ENCODE measurements at regions not wholly inside any gene's neighbourhood (a gene's known extent, or its start where the extent isn't known, plus 50 kb on each side); places are given as distances from the start of the nearest gene placed in this dataset.

- peaks cover 5% of the 10 kb centered on the region for H3K27me3 Mint-ChIP-seq
- H3K4me3 Mint-ChIP-seq, result no peak overlapping the region
- H3K4me1 Mint-ChIP-seq (ENCODE audit: low read depth), result no peaks in the 10 kb centered on the region
- no peaks in the 10 kb centered on the region for H3K9me3 Mint-ChIP-seq (ENCODE audit: low read depth)
- H3K27ac Mint-ChIP-seq, result no peak overlapping the region
- no peaks in the 10 kb centered on the region for H3K36me3 Mint-ChIP-seq
These were observed 54.6 kb upstream of the RXRA start for GRCh38 chr9:134271338-134272301.

GRCh38 chr9:134272302-134273023 lies 53.8 kb upstream of the RXRA start:
- H3K9me3 Mint-ChIP-seq (ENCODE audit: low read depth), result no peaks in the 10 kb centered on the region
- H3K4me3 Mint-ChIP-seq, result no peak overlapping the region
- H3K27me3 Mint-ChIP-seq, result peaks cover 4% of the 10 kb centered on the region
- no peak overlapping the region for H3K27ac Mint-ChIP-seq
- no peaks in the 10 kb centered on the region for H3K36me3 Mint-ChIP-seq
- no peaks in the 10 kb centered on the region for H3K4me1 Mint-ChIP-seq (ENCODE audit: low read depth)

- Mint-ChIP-seq H3K36me3 (no peaks in the 10 kb centered on the region), H3K4me3 (no peak overlapping the region), H3K27ac (no peak overlapping the region), H3K9me3 (ENCODE audit: low read depth) (no peaks in the 10 kb centered on the region), H3K27me3 (peaks cover 4% of the 10 kb centered on the region), H3K4me1 (ENCODE audit: low read depth) (no peaks in the 10 kb centered on the region)
These were observed 52.6 kb upstream of the RXRA start for GRCh38 chr9:134273647-134274046.

GRCh38 chr9:134275375-134275774 lies 50.9 kb upstream of the RXRA start:
- Mint-ChIP-seq H3K4me3 (no peak overlapping the region), H3K9me3 (ENCODE audit: low read depth) (no peaks in the 10 kb centered on the region), H3K27ac (no peak overlapping the region)

GRCh38 chr9:134276453-134277245 lies 49.6 kb upstream of the RXRA start:
- Mint-ChIP-seq H3K27ac (no peak overlapping the region), H3K4me3 (no peak overlapping the region), H3K9me3 (ENCODE audit: low read depth) (no peaks in the 10 kb centered on the region), H3K36me3 (no peaks in the 10 kb centered on the region), H3K4me1 (ENCODE audit: low read depth) (no peaks in the 10 kb centered on the region), H3K27me3 (peaks cover 2% of the 10 kb centered on the region)

More at GRCh38 chr9:134275375-134275774, 50.9 kb upstream of the RXRA start:
- H3K27me3 Mint-ChIP-seq, result peaks cover 2% of the 10 kb centered on the region
- H3K36me3 Mint-ChIP-seq, result no peaks in the 10 kb centered on the region
- no peaks in the 10 kb centered on the region for H3K4me1 Mint-ChIP-seq (ENCODE audit: low read depth)
